Activated T-helper 17 cell treated with anti-CD3 and anti-CD28 coated beads, Interleukin-2, amount 50 U/mL, for 72 hours (primary cell): ENCODE measurements at regions not wholly inside any gene's neighbourhood (a gene's known extent, or its start where the extent isn't known, plus 50 kb on each side); places are given as distances from the start of the nearest gene placed in this dataset.

Experiments used
- ATAC-seq: fragments of 150-1000 bp; cut with Tn5 transposase; replicated peaks from 2 replicates; pipeline ENCODE4 v1.10.0; 2021; ENCODE audit warnings: mild to moderate bottlenecking, moderate library complexity
- H3K27ac Mint-ChIP-seq: one replicate; pipeline ENCODE4 v1.8.0; 2022; ENCODE audit warnings: mixed read lengths
- H3K27me3 Mint-ChIP-seq: one replicate; pipeline ENCODE4 v1.8.0; 2022; ENCODE audit warnings: mixed read lengths
- H3K36me3 Mint-ChIP-seq: one replicate; pipeline ENCODE4 v1.8.0; 2022; ENCODE audit warnings: low read depth, mild to moderate bottlenecking, mixed read lengths
- H3K4me1 Mint-ChIP-seq: one replicate; pipeline ENCODE4 v1.8.0; 2022; ENCODE audit warnings: mixed read lengths
- H3K4me3 Mint-ChIP-seq: one replicate; pipeline ENCODE4 v1.8.0; 2022; ENCODE audit warnings: mild to moderate bottlenecking, mixed read lengths
- H3K9me3 Mint-ChIP-seq: one replicate; pipeline ENCODE4 v1.8.0; 2022; ENCODE audit warnings: mixed read lengths

- no peak overlapping the region for H3K4me3 Mint-ChIP-seq
- no peaks in the 10 kb centered on the region for H3K36me3 Mint-ChIP-seq
- H3K9me3 Mint-ChIP-seq = no peaks in the 10 kb centered on the region
- ATAC-seq = no peak
- no peaks in the 10 kb centered on the region for H3K4me1 Mint-ChIP-seq
- H3K27me3 Mint-ChIP-seq = no peaks in the 10 kb centered on the region
- H3K27ac Mint-ChIP-seq = no peak overlapping the region
These were observed 638.8 kb downstream of the PLOD2 start for GRCh38 chr3:145522179-145522578.

- Mint-ChIP-seq H3K9me3 (no peaks in the 10 kb centered on the region), H3K27me3 (no peaks in the 10 kb centered on the region), H3K27ac (no peak overlapping the region), H3K4me1 (no peaks in the 10 kb centered on the region), H3K4me3 (no peak overlapping the region), H3K36me3 (no peaks in the 10 kb centered on the region)
- ATAC-seq = no peak
These were observed 637.9 kb downstream of the PLOD2 start for GRCh38 chr3:145522893-145523651.

GRCh38 chr3:145531548-145531947 is 629.4 kb downstream of the PLOD2 start:
- H3K27me3 Mint-ChIP-seq = no peaks in the 10 kb centered on the region
- H3K36me3 Mint-ChIP-seq = no peaks in the 10 kb centered on the region
- H3K27ac Mint-ChIP-seq = no peak overlapping the region
- ATAC-seq = no peak
- H3K4me1 Mint-ChIP-seq = no peaks in the 10 kb centered on the region
- H3K4me3 Mint-ChIP-seq = no peak overlapping the region
- H3K9me3 Mint-ChIP-seq = no peaks in the 10 kb centered on the region

GRCh38 chr3:145533696-145534095 is 627.3 kb downstream of the PLOD2 start:
- Mint-ChIP-seq H3K27ac (no peak overlapping the region), H3K27me3 (no peaks in the 10 kb centered on the region), H3K36me3 (no peaks in the 10 kb centered on the region), H3K4me1 (no peaks in the 10 kb centered on the region), H3K4me3 (no peak overlapping the region), H3K9me3 (peaks cover 3% of the 10 kb centered on the region)
- ATAC-seq = no peak

GRCh38 chr3:145536461-145536860 is 624.5 kb downstream of the PLOD2 start:
- Mint-ChIP-seq H3K4me1 (no peaks in the 10 kb centered on the region), H3K27ac (no peak overlapping the region), H3K9me3 (peaks cover 7% of the 10 kb centered on the region), H3K4me3 (no peak overlapping the region), H3K36me3 (no peaks in the 10 kb centered on the region), H3K27me3 (no peaks in the 10 kb centered on the region)
- no peak for ATAC-seq

- H3K27me3 Mint-ChIP-seq = no peaks in the 10 kb centered on the region
- no peak for ATAC-seq
- no peaks in the 10 kb centered on the region for H3K36me3 Mint-ChIP-seq
- no peaks in the 10 kb centered on the region for H3K4me1 Mint-ChIP-seq
- H3K4me3 Mint-ChIP-seq = no peak overlapping the region
- peaks cover 15% of the 10 kb centered on the region for H3K9me3 Mint-ChIP-seq
- H3K27ac Mint-ChIP-seq = no peak overlapping the region
These were observed 610.5 kb downstream of the PLOD2 start for GRCh38 chr3:145550522-145550921.

- no peak overlapping the region for H3K27ac Mint-ChIP-seq
- no peak overlapping the region for H3K4me3 Mint-ChIP-seq
- H3K4me1 Mint-ChIP-seq = no peaks in the 10 kb centered on the region
- no peak for ATAC-seq
- no peaks in the 10 kb centered on the region for H3K36me3 Mint-ChIP-seq
- peaks cover 15% of the 10 kb centered on the region for H3K9me3 Mint-ChIP-seq
- H3K27me3 Mint-ChIP-seq = no peaks in the 10 kb centered on the region
These were observed 603.6 kb downstream of the PLOD2 start for GRCh38 chr3:145557405-145557804.

GRCh38 chr3:145578471-145578870 is 582.5 kb downstream of the PLOD2 start:
- no peak for ATAC-seq
- Mint-ChIP-seq H3K36me3 (no peaks in the 10 kb centered on the region), H3K4me1 (no peaks in the 10 kb centered on the region), H3K27me3 (no peaks in the 10 kb centered on the region), H3K4me3 (no peak overlapping the region), H3K27ac (no peak overlapping the region), H3K9me3 (peaks cover 8% of the 10 kb centered on the region)

GRCh38 chr3:145581694-145582093 is 579.3 kb downstream of the PLOD2 start:
- no peaks in the 10 kb centered on the region for H3K36me3 Mint-ChIP-seq
- no peak overlapping the region for H3K4me3 Mint-ChIP-seq
- peaks cover 5% of the 10 kb centered on the region for H3K9me3 Mint-ChIP-seq
- no peaks in the 10 kb centered on the region for H3K27me3 Mint-ChIP-seq
- no peak overlapping the region for H3K27ac Mint-ChIP-seq
- no peaks in the 10 kb centered on the region for H3K4me1 Mint-ChIP-seq
- ATAC-seq = no peak

GRCh38 chr3:145604851-145605250 is 556.1 kb downstream of the PLOD2 start:
- Mint-ChIP-seq H3K4me1 (no peaks in the 10 kb centered on the region), H3K9me3 (peaks cover 17% of the 10 kb centered on the region), H3K36me3 (no peaks in the 10 kb centered on the region), H3K27me3 (no peaks in the 10 kb centered on the region), H3K27ac (no peak overlapping the region), H3K4me3 (no peak overlapping the region)
- ATAC-seq = no peak

GRCh38 chr3:145620002-145620401 is 541.0 kb downstream of the PLOD2 start:
- ATAC-seq = no peak
- Mint-ChIP-seq H3K27ac (no peak overlapping the region), H3K9me3 (peaks cover 23% of the 10 kb centered on the region)

GRCh38 chr3:145620486-145620885 is 540.5 kb downstream of the PLOD2 start:
- H3K27ac Mint-ChIP-seq = no peak overlapping the region
- no peaks in the 10 kb centered on the region for H3K27me3 Mint-ChIP-seq
- H3K9me3 Mint-ChIP-seq = peaks cover 23% of the 10 kb centered on the region
- no peaks in the 10 kb centered on the region for H3K4me1 Mint-ChIP-seq
- ATAC-seq = no peak
- H3K4me3 Mint-ChIP-seq = no peak overlapping the region
- no peaks in the 10 kb centered on the region for H3K36me3 Mint-ChIP-seq

More at GRCh38 chr3:145620002-145620401, 541.0 kb downstream of the PLOD2 start:
- Mint-ChIP-seq H3K27me3 (no peaks in the 10 kb centered on the region), H3K4me3 (no peak overlapping the region), H3K36me3 (no peaks in the 10 kb centered on the region), H3K4me1 (no peaks in the 10 kb centered on the region)

- no peak for ATAC-seq
- H3K27ac Mint-ChIP-seq = no peak overlapping the region
These were observed 537.6 kb downstream of the PLOD2 start for GRCh38 chr3:145623349-145623748.

GRCh38 chr3:145628211-145628610 is 532.8 kb downstream of the PLOD2 start:
- peaks cover 24% of the 10 kb centered on the region for H3K9me3 Mint-ChIP-seq
- H3K4me1 Mint-ChIP-seq = no peaks in the 10 kb centered on the region
- H3K4me3 Mint-ChIP-seq = no peak overlapping the region
- H3K27ac Mint-ChIP-seq = no peak overlapping the region
- ATAC-seq = no peak
- H3K27me3 Mint-ChIP-seq = no peaks in the 10 kb centered on the region
- H3K36me3 Mint-ChIP-seq = no peaks in the 10 kb centered on the region

More at GRCh38 chr3:145623349-145623748, 537.6 kb downstream of the PLOD2 start:
- H3K4me3 Mint-ChIP-seq = no peak overlapping the region
- no peaks in the 10 kb centered on the region for H3K36me3 Mint-ChIP-seq
- H3K4me1 Mint-ChIP-seq = no peaks in the 10 kb centered on the region
- H3K9me3 Mint-ChIP-seq = peaks cover 21% of the 10 kb centered on the region
- no peaks in the 10 kb centered on the region for H3K27me3 Mint-ChIP-seq

GRCh38 chr3:145637105-145637504 is 523.9 kb downstream of the PLOD2 start:
- no peak for ATAC-seq
- Mint-ChIP-seq H3K27me3 (no peaks in the 10 kb centered on the region), H3K4me1 (no peaks in the 10 kb centered on the region), H3K36me3 (no peaks in the 10 kb centered on the region), H3K4me3 (no peak overlapping the region), H3K9me3 (peaks cover 13% of the 10 kb centered on the region), H3K27ac (no peak overlapping the region)
